B cell (primary cell): ENCODE measurements at regions not wholly inside any gene's neighbourhood (a gene's known extent, or its start where the extent isn't known, plus 50 kb on each side); places are given as distances from the start of the nearest gene placed in this dataset.

Experiments
- ATAC-seq: fragments of 200-7000 bp; cut with Tn5 transposase; one replicate; pipeline ENCODE4 v1.10.0; 2021; ENCODE audit warnings: low read depth, mild to moderate bottlenecking, moderate number of reproducible peaks, moderate library complexity
- CTCF ChIA-PET: fragments of 350-600 bp; sonication (Branson Sonifier 250); formaldehyde crosslinking; loops from one replicate; lab custom pipeline; 2021; ENCODE audit warnings: antibody characterized with exemption, inconsistent platforms; lab: Charles Lee
- POLR2A ChIA-PET: fragments of 350-600 bp; sonication (Branson Sonifier 250); formaldehyde crosslinking; loops from one replicate; lab custom pipeline; 2021; ENCODE audit warnings: antibody characterized with exemption; lab: Charles Lee
- DNase-seq: peaks from one replicate; pipeline ENCODE4 v3.0.0; 2013
- H2AFZ ChIP-seq: 2 replicates; pipeline ENCODE4 v1.6.1; 2012; ENCODE audit warnings: mild to moderate bottlenecking, low read depth, low read length; ENCODE audit not compliant: insufficient read depth, poor library complexity, severe bottlenecking
- H3K27ac ChIP-seq, 2 donors: 1 replicate in 1 of 2; 2 replicates in 1 of 2; pipeline ENCODE4 v1.5.1; 2012 to 2013; ENCODE audit warnings: low read length in 2 of 2, mild to moderate bottlenecking in 2 of 2, moderate library complexity in 1 of 2
- H3K27me3 ChIP-seq, 4 experiments: fragments of 200-600 bp in 1 of 4; sonication (generic) in 1 of 4; replicated peaks in 1 of 4; 1 replicate in 2 of 4; 2 replicates in 2 of 4; pipeline versions ENCODE4 v1.6.1 to v1.7.0; 2013 to 2016; ENCODE audit warnings: low read length in 3 of 4, mild to moderate bottlenecking in 2 of 4, mixed read lengths in 1 of 4, moderate library complexity in 1 of 4; ENCODE audit not compliant: insufficient read depth in 4 of 4, control insufficient read depth in 3 of 4; ENCODE audit errors: control extremely low read depth in 1 of 4
- H3K36me3 ChIP-seq, 2 experiments: replicated peaks in 1 of 2; 1 replicate in 1 of 2; 2 replicates in 1 of 2; pipeline versions ENCODE4 v1.6.1 to v1.7.1; 2013; ENCODE audit warnings: low read length in 1 of 2; ENCODE audit not compliant: insufficient read depth in 2 of 2, control insufficient read depth in 1 of 2; ENCODE audit errors: control extremely low read depth in 1 of 2, extremely low read depth in 1 of 2
- H3K4me1 ChIP-seq, 2 donors: fragments of 200-600 bp in 1 of 2; sonication (generic) in 1 of 2; 1 replicate in 1 of 2; 2 replicates in 1 of 2; pipeline versions ENCODE4 v1.5.1 to v1.6.1; 2013 to 2017; ENCODE audit warnings: low read length in 2 of 2; ENCODE audit not compliant: control insufficient read depth in 2 of 2, insufficient read depth in 2 of 2
- H3K4me2 ChIP-seq: replicated peaks from 2 replicates; pipeline ENCODE3; 2012; ENCODE audit warnings: mild to moderate bottlenecking, low read depth, low read length; ENCODE audit not compliant: poor library complexity, severe bottlenecking
- H3K4me3 ChIP-seq, 5 experiments: fragments of 200-600 bp in 1 of 5; sonication (generic) in 1 of 5; 1 replicate in 3 of 5; 2 replicates in 2 of 5; pipeline versions ENCODE4 v1.5.1 to v1.7.0; 2011 to 2016; ENCODE audit warnings: low read length in 4 of 5, mild to moderate bottlenecking in 4 of 5, low read depth in 2 of 5, control low read depth in 1 of 5, moderate library complexity in 1 of 5; ENCODE audit not compliant: insufficient read depth in 1 of 5; ENCODE audit errors: control extremely low read depth in 1 of 5, extremely low read depth in 1 of 5
- H3K79me2 ChIP-seq: fragments of 200-600 bp; sonication (generic); one replicate; pipeline ENCODE4 v1.6.0; 2016; ENCODE audit warnings: low read length; ENCODE audit not compliant: control insufficient read depth, insufficient read depth
- H3K9ac ChIP-seq: fragments of 200-600 bp; sonication (generic); 2 replicates; pipeline ENCODE4 v1.6.1; 2017; ENCODE audit warnings: mild to moderate bottlenecking, low read length, moderate library complexity
- H3K9me3 ChIP-seq, 3 donors: one replicate each; pipeline versions ENCODE4 v1.6.1 to v1.7.1; 2013; ENCODE audit warnings: low read length in 2 of 3; ENCODE audit not compliant: control insufficient read depth in 2 of 3, insufficient read depth in 1 of 3; ENCODE audit errors: control extremely low read depth in 1 of 3
- H4K20me1 ChIP-seq: 2 replicates; pipeline ENCODE4 v1.6.0; 2012; ENCODE audit warnings: mild to moderate bottlenecking, low read length; ENCODE audit not compliant: insufficient read depth, control insufficient read depth, poor library complexity, severe bottlenecking
- H3K27ac Mint-ChIP-seq: one replicate; pipeline ENCODE4 v1.8.0; 2021; ENCODE audit warnings: mixed read lengths
- H3K27me3 Mint-ChIP-seq: one replicate; pipeline ENCODE4 v1.8.0; 2021; ENCODE audit warnings: mixed read lengths
- H3K4me1 Mint-ChIP-seq: one replicate; pipeline ENCODE4 v1.8.0; 2021; ENCODE audit warnings: mixed read lengths
- H3K4me3 Mint-ChIP-seq: one replicate; pipeline ENCODE4 v1.8.0; 2021; ENCODE audit warnings: mixed read lengths
- H3K9me3 Mint-ChIP-seq: one replicate; pipeline ENCODE4 v1.8.0; 2022; ENCODE audit warnings: mixed read lengths; ENCODE audit not compliant: insufficient read depth
- EZH2 ChIP-seq: IDR thresholded peaks from 2 replicates; pipeline ENCODE4 v1.6.1; 2012; ENCODE audit warnings: borderline replicate concordance, low read depth, mild to moderate bottlenecking, moderate library complexity, low read length; ENCODE audit not compliant: insufficient read depth, poor library complexity, severe bottlenecking
- whole genome bisulfite sequencing: methylation state at CpG from one replicate; pipeline ENCODE4 v1.1.5; 2013; ENCODE audit warnings: missing lambda C conversion rate; ENCODE audit not compliant: insufficient coverage; 5-methylcytosine and 5-hydroxymethylcytosine counted together
- intact Hi-C: fragments of 100-400 bp; cut with micrococcal nuclease; formaldehyde crosslinking; loops from one replicate; pipeline ENCODE4 v1.10.0; 2022
- TF ChIP-seq, protein P1 (sequence below): fragments of 200-600 bp; IDR thresholded peaks from one replicate; pipeline ENCODE4 v1.8.0; 2022; ENCODE audit warnings: antibody characterized with exemption, mild to moderate bottlenecking

DNA sequence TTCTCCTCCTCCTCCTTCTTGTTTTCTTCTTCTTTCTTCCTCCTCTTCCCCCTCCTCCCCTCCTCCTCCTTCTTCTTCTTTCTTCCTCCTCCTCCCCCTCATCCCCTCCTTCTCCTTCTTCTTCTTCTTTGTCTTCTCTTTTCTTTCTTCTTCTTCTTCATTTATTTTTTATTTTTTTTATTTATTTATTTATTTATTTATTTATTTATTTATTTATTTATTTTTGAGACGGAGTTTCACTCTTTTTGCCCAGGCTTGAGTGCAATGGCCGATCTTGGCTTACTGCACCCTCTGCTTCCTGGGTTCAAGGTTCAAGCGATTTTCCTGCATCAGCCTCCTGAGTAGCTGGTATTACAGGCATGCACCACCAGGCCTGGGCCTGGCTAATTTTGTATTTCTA is 1332.5 kb upstream of the CDH9 start:
- H3K4me1 Mint-ChIP-seq = no peaks in the 10 kb centered on the region
- Histone ChIP-seq H2AFZ (no peak overlapping the region), H3K4me1 (no peaks in the 10 kb centered on the region), H3K36me3 (no peaks in the 10 kb centered on the region), H3K9me3 (no peaks in the 10 kb centered on the region), H3K27ac (no peak overlapping the region), H3K9ac (no peak overlapping the region), H3K4me3 (no peak overlapping the region), H4K20me1 (no peaks in the 10 kb centered on the region), H3K79me2 (no peaks in the 10 kb centered on the region), H3K4me2 (no peak overlapping the region), H3K27me3 (no peaks in the 10 kb centered on the region)
- H3K27ac Mint-ChIP-seq = no peak overlapping the region
- H3K27me3 Mint-ChIP-seq = no peaks in the 10 kb centered on the region
- no peak for TF ChIP-seq EZH2
- TF ChIP-seq, protein P1, sequence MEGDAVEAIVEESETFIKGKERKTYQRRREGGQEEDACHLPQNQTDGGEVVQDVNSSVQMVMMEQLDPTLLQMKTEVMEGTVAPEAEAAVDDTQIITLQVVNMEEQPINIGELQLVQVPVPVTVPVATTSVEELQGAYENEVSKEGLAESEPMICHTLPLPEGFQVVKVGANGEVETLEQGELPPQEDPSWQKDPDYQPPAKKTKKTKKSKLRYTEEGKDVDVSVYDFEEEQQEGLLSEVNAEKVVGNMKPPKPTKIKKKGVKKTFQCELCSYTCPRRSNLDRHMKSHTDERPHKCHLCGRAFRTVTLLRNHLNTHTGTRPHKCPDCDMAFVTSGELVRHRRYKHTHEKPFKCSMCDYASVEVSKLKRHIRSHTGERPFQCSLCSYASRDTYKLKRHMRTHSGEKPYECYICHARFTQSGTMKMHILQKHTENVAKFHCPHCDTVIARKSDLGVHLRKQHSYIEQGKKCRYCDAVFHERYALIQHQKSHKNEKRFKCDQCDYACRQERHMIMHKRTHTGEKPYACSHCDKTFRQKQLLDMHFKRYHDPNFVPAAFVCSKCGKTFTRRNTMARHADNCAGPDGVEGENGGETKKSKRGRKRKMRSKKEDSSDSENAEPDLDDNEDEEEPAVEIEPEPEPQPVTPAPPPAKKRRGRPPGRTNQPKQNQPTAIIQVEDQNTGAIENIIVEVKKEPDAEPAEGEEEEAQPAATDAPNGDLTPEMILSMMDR = no peak
- ChIA-PET POLR2A (no interaction called here), CTCF (no interaction called here)
- ATAC-seq (no peak), DNase-seq (no peak)
- H3K9me3 Mint-ChIP-seq = no peaks in the 10 kb centered on the region
- intact Hi-C loops = no loop called here
- WGBS = 94% methylated on average over 3 of the region's 3 CpGs
- H3K4me3 Mint-ChIP-seq = no peak overlapping the region

- Histone ChIP-seq H3K9ac (no peak overlapping the region), H3K4me3 (no peak overlapping the region), H4K20me1 (no peaks in the 10 kb centered on the region), H3K4me1 (no peaks in the 10 kb centered on the region), H2AFZ (no peak overlapping the region), H3K9me3 (no peaks in the 10 kb centered on the region), H3K27me3 (no peaks in the 10 kb centered on the region), H3K79me2 (no peaks in the 10 kb centered on the region), H3K36me3 (no peaks in the 10 kb centered on the region), H3K4me2 (no peak overlapping the region), H3K27ac (no peak overlapping the region)
- Mint-ChIP-seq H3K27ac (no peak overlapping the region), H3K27me3 (no peaks in the 10 kb centered on the region), H3K4me1 (no peaks in the 10 kb centered on the region), H3K9me3 (no peaks in the 10 kb centered on the region), H3K4me3 (no peak overlapping the region)
- intact Hi-C loops = no loop called here
- ATAC-seq (no peak), DNase-seq (no peak)
- POLR2A ChIA-PET = no interaction called here
- TF ChIP-seq, protein P1 = no peak
- no peak for TF ChIP-seq EZH2
- no CpG with 5 or more reads among the region's 2 CpGs for WGBS
- CTCF ChIA-PET = no interaction called here
Observed at GRCh38 chr5:28369418-28369817, 1331.0 kb upstream of the CDH9 start.
